Right lobe of liver (tissue), 6 donors: ENCODE measurements at regions not wholly inside any gene's neighbourhood (a gene's known extent, or its start where the extent isn't known, plus 50 kb on each side); places are given as distances from the start of the nearest gene placed in this dataset.

Experiments used
- ATAC-seq, 4 donors: fragments of 200-7000 bp; cut with Tn5 transposase; one replicate each; pipeline ENCODE4 v1.9.1; 2020; ENCODE audit warnings: mild to moderate bottlenecking in 4 of 4, moderate library complexity in 4 of 4
- DNase-seq, 3 donors: peaks; one replicate each; pipeline ENCODE4 v3.0.0-alpha.2; 2020
- H3K27ac ChIP-seq, 3 donors: fragments of 200-600 bp; one replicate each; pipeline ENCODE4 v1.8.0; 2022
- H3K27me3 ChIP-seq, 2 donors: fragments of 200-600 bp; one replicate each; pipeline ENCODE4 v1.8.0; 2022
- H3K36me3 ChIP-seq, 4 donors: fragments of 200-600 bp; sonication (generic) in 1 of 4; one replicate each; pipeline versions ENCODE4 v1.5.1 to v1.8.0; 2017 to 2022; ENCODE audit warnings: control low read depth in 1 of 4
- H3K4me1 ChIP-seq, 4 donors: fragments of 200-600 bp; sonication (generic) in 1 of 4; one replicate each; pipeline versions ENCODE4 v1.5.1 to v1.8.0; 2017 to 2022; ENCODE audit warnings: control low read depth in 1 of 4
- H3K4me3 ChIP-seq, 3 donors: fragments of 200-600 bp; one replicate each; pipeline ENCODE4 v1.8.0; 2022
- H3K9me3 ChIP-seq, 4 donors: fragments of 200-600 bp; sonication (generic) in 1 of 4; one replicate each; pipeline versions ENCODE4 v1.5.1 to v1.8.0; 2017 to 2022; ENCODE audit warnings: control low read depth in 1 of 4
- CTCF ChIP-seq, 4 donors: fragments of 200-600 bp in 3 of 4; fragments of 450-650 bp in 1 of 4; IDR thresholded peaks; one replicate each; pipeline versions ENCODE4 v1.5.1 to v1.8.0; 2016 to 2022; ENCODE audit warnings: antibody characterized with exemption in 4 of 4, mild to moderate bottlenecking in 2 of 4
- POLR2A ChIP-seq: fragments of 450-650 bp; IDR thresholded peaks from one replicate; pipeline ENCODE4 v1.6.1; 2017; ENCODE audit warnings: antibody characterized with exemption, mild to moderate bottlenecking
- WGBS: methylation state at CpG from one replicate; pipeline ENCODE4 v1.1.6; 2018; ENCODE audit warnings: low coverage, low lambda C conversion rate; ENCODE audit not compliant: insufficient coverage; ENCODE audit errors: missing lambda C conversion rate; 5-methylcytosine and 5-hydroxymethylcytosine counted together
- intact Hi-C, 2 donors: fragments of 100-400 bp; cut with DNase I; formaldehyde crosslinking; loops; one replicate each; pipeline versions ENCODE4 v1.11.2 to v1.14.1; 2022
- donor health status: DM: no; HTN: yes; CAD: no.
- donor health status: DM: no; HTN: no; CAD: no.
- donor health status: DM: no; HTN: no; CAD: no.
- donor health status: DM: no; HTN: yes; CAD: no.
- donor health status: DM: no; HTN: yes; CAD: no.

DNA sequence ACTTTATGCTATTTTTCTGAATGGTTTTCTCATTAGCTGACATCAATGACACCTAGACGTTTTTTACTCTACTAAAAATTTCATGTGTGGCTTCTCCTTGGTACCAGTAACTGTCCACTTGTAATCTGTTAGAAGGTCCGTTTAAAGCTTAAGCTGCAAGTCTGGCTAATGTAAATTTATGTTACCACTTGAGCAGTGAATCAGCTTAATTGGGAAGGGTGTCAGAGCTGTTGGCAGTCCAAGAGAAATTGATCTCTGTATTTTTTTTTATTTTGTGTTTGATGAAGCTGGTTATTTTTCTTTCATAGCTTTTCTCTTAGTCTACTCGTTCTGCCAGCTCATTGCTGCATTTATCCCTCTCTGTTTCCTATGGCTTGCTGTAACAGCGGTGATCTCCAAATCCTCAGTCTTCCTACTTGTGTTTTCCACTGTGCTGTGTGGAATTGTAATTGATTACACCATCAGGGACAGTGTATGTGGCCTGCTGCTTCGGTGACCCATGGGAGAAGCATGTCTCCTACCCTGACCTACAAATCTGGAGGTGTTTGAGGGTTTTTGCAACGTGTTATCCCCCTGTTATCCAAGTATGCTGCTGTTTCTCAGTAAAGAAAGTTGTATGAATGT, 724.2 kb upstream of the REG3G start:
- Histone ChIP-seq H3K9me3 (no peaks in the 10 kb centered on the region), H3K36me3 (no peaks in the 10 kb centered on the region), H3K4me3 (no peak overlapping the region), H3K27ac (no peak overlapping the region), H3K27me3 (no peaks in the 10 kb centered on the region), H3K4me1 (no peaks in the 10 kb centered on the region)
- intact Hi-C loops, result no loop called here
- DNase-seq (no peak), ATAC-seq (no peak)
- TF ChIP-seq CTCF (IDR thresholded peaks at IDR 0.05) (no peak), POLR2A (no peak)
- WGBS, result 27% methylated on average over 6 of the region's 6 CpGs

GRCh38 chr2:78304678-78305077, 720.8 kb upstream of the REG3G start:
- WGBS, result 23% methylated on average over 1 of the region's 1 CpG
- TF ChIP-seq POLR2A (no peak), CTCF (IDR thresholded peaks at IDR 0.05) (no peak)
- H3K9me3 ChIP-seq, result no peaks in the 10 kb centered on the region

DNA sequence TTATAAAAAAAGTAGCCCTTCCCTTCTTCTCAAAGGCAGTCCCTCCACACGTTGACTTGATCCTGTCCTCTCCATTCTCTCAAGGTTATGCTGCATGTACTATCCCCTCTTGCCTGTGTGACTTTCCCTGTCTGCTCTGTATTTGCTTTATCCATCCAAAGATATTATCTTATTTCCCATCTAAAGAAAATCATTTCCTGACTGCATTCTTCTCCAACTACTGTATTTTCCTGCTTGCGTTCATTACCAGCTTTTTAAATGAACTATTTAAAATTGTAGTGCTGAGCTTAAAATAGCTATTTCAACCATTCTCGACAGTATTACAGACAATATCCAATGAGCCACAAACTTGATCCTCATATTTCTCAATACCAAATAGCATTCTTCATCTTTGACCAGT, 716.0 kb upstream of the REG3G start:
- no peak for ATAC-seq
- Histone ChIP-seq H3K27ac (no peak overlapping the region), H3K4me1 (no peaks in the 10 kb centered on the region), H3K9me3 (no peaks in the 10 kb centered on the region), H3K36me3 (no peaks in the 10 kb centered on the region), H3K27me3 (no peaks in the 10 kb centered on the region), H3K4me3 (no peak overlapping the region)
- no peak for DNase-seq
- intact Hi-C loops, result no loop called here
- no peak for TF ChIP-seq CTCF (IDR thresholded peaks at IDR 0.05)
- TF ChIP-seq POLR2A, result no peak
- WGBS, result 26% methylated on average over 3 of the region's 3 CpGs

More at GRCh38 chr2:78304678-78305077, 720.8 kb upstream of the REG3G start:
- intact Hi-C loops, result no loop called here
- Histone ChIP-seq H3K4me3 (no peak overlapping the region), H3K36me3 (no peaks in the 10 kb centered on the region), H3K4me1 (no peaks in the 10 kb centered on the region), H3K27ac (no peak overlapping the region), H3K27me3 (no peaks in the 10 kb centered on the region)
- DNase-seq (no peak), ATAC-seq (no peak)

DNA sequence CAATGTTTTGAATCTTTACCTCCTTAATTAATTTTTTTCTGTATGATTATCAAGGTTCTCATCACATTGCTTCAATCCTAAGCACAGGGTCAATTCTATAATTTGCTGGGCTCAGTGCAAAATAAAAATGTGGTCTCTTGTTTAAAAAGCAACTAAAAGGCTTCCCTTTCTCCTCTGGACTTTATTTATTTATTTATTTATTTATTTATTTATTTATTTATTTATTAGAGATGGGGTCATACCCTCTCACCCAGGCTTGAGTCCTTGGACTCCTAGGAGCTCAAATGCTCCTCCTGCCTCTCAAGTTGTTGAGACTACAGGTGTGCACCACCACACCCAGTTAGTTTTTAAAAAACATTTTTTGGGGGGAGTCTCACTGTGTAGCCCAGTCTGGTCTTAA, 710.1 kb upstream of the REG3G start:
- TF ChIP-seq CTCF (IDR thresholded peaks at IDR 0.05) (no peak), POLR2A (no peak)
- intact Hi-C loops, result no loop called here
- H3K27me3 ChIP-seq, result no peaks in the 10 kb centered on the region

DNA sequence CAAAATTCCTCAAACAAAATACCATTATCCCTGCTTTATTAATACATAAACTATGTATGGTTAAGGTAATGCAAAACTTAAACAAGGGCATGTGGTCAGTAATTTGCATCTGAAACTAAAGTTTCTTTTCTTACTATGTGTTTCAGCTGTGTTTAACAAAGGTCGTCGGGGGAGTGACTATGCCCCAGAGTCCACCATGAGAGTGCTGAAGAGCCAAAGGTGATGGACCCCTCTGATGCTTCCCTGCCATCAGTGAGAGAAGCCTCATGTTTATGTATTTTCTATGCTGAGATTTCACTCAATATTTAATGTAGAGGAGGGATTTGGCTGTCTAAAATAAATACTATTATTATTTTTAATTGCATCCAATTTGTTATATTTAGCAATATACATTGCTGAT, 707.2 kb upstream of the REG3G start:
- no peak for ATAC-seq
- Histone ChIP-seq H3K4me1 (no peaks in the 10 kb centered on the region), H3K4me3 (no peak overlapping the region), H3K9me3 (no peaks in the 10 kb centered on the region), H3K36me3 (no peaks in the 10 kb centered on the region), H3K27me3 (no peaks in the 10 kb centered on the region), H3K27ac (no peak overlapping the region)
- DNase-seq, result no peak
- TF ChIP-seq POLR2A, result no peak
- no peak for TF ChIP-seq CTCF (IDR thresholded peaks at IDR 0.05)
- WGBS, result 55% methylated on average over 2 of the region's 2 CpGs
- intact Hi-C loops, result no loop called here

More for the DNA sequence above, 710.1 kb upstream of the REG3G start:
- ATAC-seq, result no peak
- Histone ChIP-seq H3K36me3 (no peaks in the 10 kb centered on the region), H3K4me1 (no peaks in the 10 kb centered on the region), H3K9me3 (no peaks in the 10 kb centered on the region), H3K27ac (no peak overlapping the region), H3K4me3 (no peak overlapping the region)
- DNase-seq, result no peak
